ENCODE measurements at regions not wholly inside any gene's neighbourhood (a gene's known extent, or its start where the extent isn't known, plus 50 kb on each side); places are given as distances from the start of the nearest gene placed in this dataset.
"Not testable (repeated sequence)": the region's sequence is repeated elsewhere in the genome, so short reads cannot be mapped to it uniquely, and the experiment has no call there.

DNA sequence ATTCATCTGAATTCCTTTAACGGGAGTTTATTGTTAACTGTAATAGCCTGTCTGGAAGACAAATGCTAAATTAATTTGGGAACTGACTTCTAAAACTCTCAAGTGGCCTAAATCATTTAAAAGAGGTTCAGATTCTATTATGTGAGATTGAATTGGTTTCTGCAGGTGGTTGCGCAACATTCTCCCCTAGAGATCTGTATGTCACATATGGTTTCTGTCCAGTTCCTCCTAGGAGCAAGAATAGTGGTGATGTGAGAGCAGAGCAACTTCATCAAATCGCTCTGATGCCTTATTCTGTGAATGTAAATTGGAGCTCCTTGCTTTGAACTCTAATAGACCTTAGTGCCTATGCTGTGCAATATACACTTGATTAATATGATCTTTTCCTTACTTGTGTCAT is 144.6 kb upstream of the GPR101 start:
- no peak overlapping the region for H3K4me3 ChIP-seq (ENCODE audit: low read length)
- no peak for DNase-seq (ENCODE audit: low read depth)
- TF ChIP-seq CTCF (conservative IDR thresholded peaks at IDR 0.05; ENCODE audit: low read length) = no peak

- no peak overlapping the region for H3K4me3 ChIP-seq (ENCODE audit: low read length)
- no peak for TF ChIP-seq CTCF (conservative IDR thresholded peaks at IDR 0.05; ENCODE audit: low read length)
- no peak for DNase-seq (ENCODE audit: low read depth)
Observed at GRCh38 chrX:137172317-137172948, 138.6 kb upstream of the GPR101 start.

DNA sequence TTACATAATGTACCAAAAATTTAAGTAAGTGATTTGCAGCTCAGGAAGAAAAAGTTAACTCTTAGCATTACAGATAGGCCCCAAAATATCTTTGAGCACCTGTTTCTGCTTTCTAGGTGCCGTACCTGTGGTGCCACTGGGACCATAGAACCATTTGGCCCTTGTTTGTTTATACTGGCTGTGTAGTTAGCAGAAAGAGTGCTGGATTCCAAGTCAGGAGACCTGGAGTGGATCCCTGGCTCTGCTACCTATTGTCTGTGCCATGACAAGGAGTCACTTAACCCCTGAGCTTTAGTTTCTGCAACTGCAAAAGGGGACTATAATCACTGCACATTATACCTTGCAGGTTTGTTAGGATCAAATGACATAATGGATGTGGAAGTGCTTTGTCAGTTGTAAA is 137.8 kb upstream of the GPR101 start:
- no peak for TF ChIP-seq CTCF (conservative IDR thresholded peaks at IDR 0.05; ENCODE audit: low read length)
- no peak overlapping the region for H3K4me3 ChIP-seq (ENCODE audit: low read length)
- no peak for DNase-seq (ENCODE audit: low read depth)

- TF ChIP-seq CTCF (conservative IDR thresholded peaks at IDR 0.05; ENCODE audit: low read length) = no peak
- H3K4me3 ChIP-seq (ENCODE audit: low read length) = no peak overlapping the region
- no peak for DNase-seq (ENCODE audit: low read depth)
Observed at GRCh38 chrX:137166591-137166990, 132.8 kb upstream of the GPR101 start.

- no peak overlapping the region for H3K4me3 ChIP-seq (ENCODE audit: low read length)
- TF ChIP-seq CTCF (conservative IDR thresholded peaks at IDR 0.05; ENCODE audit: low read length) = no peak
- no peak for DNase-seq (ENCODE audit: low read depth)
Observed at GRCh38 chrX:137164329-137164728, 130.5 kb upstream of the GPR101 start.

- DNase-seq (ENCODE audit: low read depth) = no peak
- no peak for TF ChIP-seq CTCF (conservative IDR thresholded peaks at IDR 0.05; ENCODE audit: low read length)
- no peak overlapping the region for H3K4me3 ChIP-seq (ENCODE audit: low read length)
Observed at GRCh38 chrX:137151403-137151802, 117.6 kb upstream of the GPR101 start.

DNA sequence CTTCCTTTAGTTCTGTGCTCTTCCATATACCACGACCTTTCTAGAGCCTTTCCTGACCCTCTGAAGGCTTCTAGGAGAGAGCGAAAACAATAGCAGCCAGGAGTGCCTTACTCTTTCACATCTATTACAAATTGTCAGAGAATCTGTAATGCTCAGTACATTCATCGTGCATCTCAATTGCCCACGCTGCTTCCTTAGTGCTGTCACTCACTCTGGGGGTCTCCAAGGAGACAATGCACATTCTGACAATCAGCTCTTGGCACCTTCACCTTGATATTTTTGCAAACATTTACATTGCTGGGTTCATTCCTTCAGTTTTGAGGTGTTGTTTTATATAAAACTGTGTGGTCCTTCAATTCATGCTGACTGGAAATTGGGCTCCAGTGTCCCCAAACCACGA is 110.1 kb upstream of the GPR101 start:
- DNase-seq (ENCODE audit: low read depth) = no peak
- no peak for TF ChIP-seq CTCF (conservative IDR thresholded peaks at IDR 0.05; ENCODE audit: low read length)
- no peak overlapping the region for H3K4me3 ChIP-seq (ENCODE audit: low read length)

DNA sequence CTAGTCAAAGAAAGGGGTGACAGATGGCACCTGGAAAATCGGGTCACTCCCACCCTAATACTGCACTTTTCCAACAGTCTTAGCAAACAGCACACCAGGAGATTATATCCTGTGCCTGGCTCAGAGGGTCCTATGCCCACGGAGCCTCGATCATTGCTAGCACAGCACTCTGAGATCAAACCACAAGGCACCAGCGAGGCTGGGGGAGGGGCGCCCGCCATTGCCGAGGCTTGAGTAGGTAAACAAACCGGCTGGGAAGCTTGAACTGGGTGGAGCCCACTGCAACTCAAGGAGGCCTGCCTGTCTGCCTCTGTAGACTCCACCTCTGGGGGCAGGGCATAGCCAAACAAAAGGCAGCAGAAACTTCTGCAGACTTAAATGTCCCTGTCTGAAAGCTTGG is 88.9 kb upstream of the GPR101 start:
- not testable (repeated sequence) for H3K4me3 ChIP-seq (ENCODE audit: low read length); DNase-seq (ENCODE audit: low read depth)

All from AG10803 (cell line).